ENCODE measurements at regions not wholly inside any gene's neighbourhood (a gene's known extent, or its start where the extent isn't known, plus 50 kb on each side); places are given as distances from the start of the nearest gene placed in this dataset.

- TF ChIP-seq ZSCAN12 (CRISPR knock-in tag; IDR thresholded peaks at IDR 0.05) (no peak), ISL2 (CRISPR knock-in tag; IDR thresholded peaks at IDR 0.05) (peak; percentile 76), ZMYM4 (CRISPR knock-in tag; IDR thresholded peaks at IDR 0.05) (peak; percentile 71; the same call in 1 of the 2 replicates), ZNF33B (CRISPR knock-in tag; IDR thresholded peaks at IDR 0.05) (no peak), ZNF17 (CRISPR knock-in tag; IDR thresholded peaks at IDR 0.05) (no peak), PPARG (CRISPR knock-in tag; conservative IDR thresholded peaks at IDR 0.05) (0 out of 2 replicates have a peak, but pooled peaks have one; percentile 9), ZNF644 (CRISPR knock-in tag; IDR thresholded peaks at IDR 0.05; ENCODE audit: low read depth) (peak; percentile 92), NR2F1 (CRISPR knock-in tag; IDR thresholded peaks at IDR 0.05) (peak; percentile 80 to 84), SOX13 (IDR thresholded peaks at IDR 0.05) (no peak), SOX13 (CRISPR knock-in tag; conservative IDR thresholded peaks at IDR 0.05 in 1 of 2, IDR thresholded peaks at IDR 0.05 in 1 of 2) (peak; percentile 28 to 76; a peak in 2 of 4 replicates), NFKB2 (CRISPR knock-in tag; IDR thresholded peaks at IDR 0.05; ENCODE audit: borderline replicate concordance) (no peak), HNF4A (CRISPR knock-in tag; IDR thresholded peaks at IDR 0.05) (peak; percentile 69), NCOR1 (IDR thresholded peaks at IDR 0.05; ENCODE audit: borderline replicate concordance, low read length) (peak; percentile 57; the same call in 1 of the 2 replicates), BCL6 (CRISPR knock-in tag; IDR thresholded peaks at IDR 0.05) (0 out of 2 replicates have a peak, but pooled peaks have one; percentile 41), ZNF264 (CRISPR knock-in tag; IDR thresholded peaks at IDR 0.05) (0 out of 2 replicates have a peak, but pooled peaks have one; percentile 25), FOXK1 (CRISPR knock-in tag; IDR thresholded peaks at IDR 0.05; ENCODE audit: borderline replicate concordance, low read depth) (peak; percentile 59; the same call in 1 of the 2 replicates), ZSCAN31 (CRISPR knock-in tag; IDR thresholded peaks at IDR 0.05; ENCODE audit: low read depth) (no peak), SP5 (CRISPR knock-in tag; IDR thresholded peaks at IDR 0.05; ENCODE audit: borderline replicate concordance, low read depth) (peak; percentile 54; the same call in 1 of the 2 replicates), FOXP1 (IDR thresholded peaks at IDR 0.05) (no peak), FOXP1 (CRISPR knock-in tag; IDR thresholded peaks at IDR 0.05) (peak; percentile 47; the same call in 1 of the 2 replicates), CHD4 (IDR thresholded peaks at IDR 0.05; ENCODE audit: borderline replicate concordance, low read length) (peak; percentile 76), SAP130 (CRISPR knock-in tag; IDR thresholded peaks at IDR 0.05; ENCODE audit: low read depth) (0 out of 2 replicates have a peak, but pooled peaks have one; percentile 11), FOXA3 (CRISPR knock-in tag; IDR thresholded peaks at IDR 0.05) (peak; percentile 68), NR2F2 (IDR thresholded peaks at IDR 0.05; ENCODE audit: borderline replicate concordance, low read depth) (peak; percentile 70), RARA (CRISPR knock-in tag; IDR thresholded peaks at IDR 0.05) (peak; percentile 43; the same call in 1 of the 2 replicates), ZNF331 (CRISPR knock-in tag; IDR thresholded peaks at IDR 0.05) (peak; percentile 87), MED1 (CRISPR knock-in tag; IDR thresholded peaks at IDR 0.05) (peak; percentile 37; the same call in 1 of the 2 replicates), SOX5 (CRISPR knock-in tag; IDR thresholded peaks at IDR 0.05; ENCODE audit: borderline replicate concordance) (peak; percentile 56; the same call in 1 of the 2 replicates)
- TF ChIP-seq, protein P1, sequence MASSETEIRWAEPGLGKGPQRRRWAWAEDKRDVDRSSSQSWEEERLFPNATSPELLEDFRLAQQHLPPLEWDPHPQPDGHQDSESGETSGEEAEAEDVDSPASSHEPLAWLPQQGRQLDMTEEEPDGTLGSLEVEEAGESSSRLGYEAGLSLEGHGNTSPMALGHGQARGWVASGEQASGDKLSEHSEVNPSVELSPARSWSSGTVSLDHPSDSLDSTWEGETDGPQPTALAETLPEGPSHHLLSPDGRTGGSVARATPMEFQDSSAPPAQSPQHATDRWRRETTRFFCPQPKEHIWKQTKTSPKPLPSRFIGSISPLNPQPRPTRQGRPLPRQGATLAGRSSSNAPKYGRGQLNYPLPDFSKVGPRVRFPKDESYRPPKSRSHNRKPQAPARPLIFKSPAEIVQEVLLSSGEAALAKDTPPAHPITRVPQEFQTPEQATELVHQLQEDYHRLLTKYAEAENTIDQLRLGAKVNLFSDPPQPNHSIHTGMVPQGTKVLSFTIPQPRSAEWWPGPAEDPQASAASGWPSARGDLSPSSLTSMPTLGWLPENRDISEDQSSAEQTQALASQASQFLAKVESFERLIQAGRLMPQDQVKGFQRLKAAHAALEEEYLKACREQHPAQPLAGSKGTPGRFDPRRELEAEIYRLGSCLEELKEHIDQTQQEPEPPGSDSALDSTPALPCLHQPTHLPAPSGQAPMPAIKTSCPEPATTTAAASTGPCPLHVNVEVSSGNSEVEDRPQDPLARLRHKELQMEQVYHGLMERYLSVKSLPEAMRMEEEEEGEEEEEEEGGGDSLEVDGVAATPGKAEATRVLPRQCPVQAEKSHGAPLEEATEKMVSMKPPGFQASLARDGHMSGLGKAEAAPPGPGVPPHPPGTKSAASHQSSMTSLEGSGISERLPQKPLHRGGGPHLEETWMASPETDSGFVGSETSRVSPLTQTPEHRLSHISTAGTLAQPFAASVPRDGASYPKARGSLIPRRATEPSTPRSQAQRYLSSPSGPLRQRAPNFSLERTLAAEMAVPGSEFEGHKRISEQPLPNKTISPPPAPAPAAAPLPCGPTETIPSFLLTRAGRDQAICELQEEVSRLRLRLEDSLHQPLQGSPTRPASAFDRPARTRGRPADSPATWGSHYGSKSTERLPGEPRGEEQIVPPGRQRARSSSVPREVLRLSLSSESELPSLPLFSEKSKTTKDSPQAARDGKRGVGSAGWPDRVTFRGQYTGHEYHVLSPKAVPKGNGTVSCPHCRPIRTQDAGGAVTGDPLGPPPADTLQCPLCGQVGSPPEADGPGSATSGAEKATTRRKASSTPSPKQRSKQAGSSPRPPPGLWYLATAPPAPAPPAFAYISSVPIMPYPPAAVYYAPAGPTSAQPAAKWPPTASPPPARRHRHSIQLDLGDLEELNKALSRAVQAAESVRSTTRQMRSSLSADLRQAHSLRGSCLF (CRISPR knock-in tag; IDR thresholded peaks at IDR 0.05; ENCODE audit: borderline replicate concordance) = no peak
Measured at GRCh38 chr14:37848985-37849621, 253.7 kb downstream of the TTC6 start (continued).
